A549 (cell line): ENCODE measurements at regions not wholly inside any gene's neighbourhood (a gene's known extent, or its start where the extent isn't known, plus 50 kb on each side); places are given as distances from the start of the nearest gene placed in this dataset.

Experiments
- ATOH8 ChIP-seq: fragments of 250-450 bp; sonication (Bioruptor Pico); IDR thresholded peaks from 2 replicates; pipeline ENCODE4 v1.5.0; 2020; ENCODE audit warnings: low read depth, mild to moderate bottlenecking, moderate library complexity
- CEBPB ChIP-seq, 2 experiments: fragments of >200 bp in 1 of 2; sonication (Bioruptor Twin) in 1 of 2; formaldehyde crosslinking in 1 of 2; IDR thresholded peaks; 2 replicates each; pipeline ENCODE4 v1.6.1; 2012 to 2016
- E2F6 ChIP-seq: IDR thresholded peaks from 2 replicates; pipeline ENCODE4 v1.6.1; 2012; ENCODE audit warnings: low read depth, borderline replicate concordance
- EHF ChIP-seq: fragments of 250-450 bp; sonication (Bioruptor Pico); IDR thresholded peaks from 2 replicates; pipeline ENCODE4 v1.5.0; 2020; ENCODE audit warnings: mild to moderate bottlenecking
- EHMT2 ChIP-seq: fragments of 200-600 bp; sonication (generic); IDR thresholded peaks from 2 replicates; pipeline ENCODE4 v1.6.1; 2016; ENCODE audit warnings: antibody characterized with exemption, low read depth, mild to moderate bottlenecking, moderate library complexity
- EP300 ChIP-seq, 2 experiments: fragments of >200 bp; sonication (Bioruptor Twin); formaldehyde crosslinking; IDR thresholded peaks; 2 replicates in 1 of 2; 3 replicates in 1 of 2; pipeline ENCODE4 v1.6.1; 2016 to 2017
- ESRRA ChIP-seq: fragments of 150-350 bp; IDR thresholded peaks from 2 replicates; pipeline ENCODE4 v1.6.1; 2014; ENCODE audit warnings: mild to moderate bottlenecking, low read length, borderline replicate concordance
- FOXS1 ChIP-seq: fragments of 250-450 bp; sonication (Bioruptor Pico); IDR thresholded peaks from 2 replicates; pipeline ENCODE4 v1.5.0; 2020; ENCODE audit warnings: mild to moderate bottlenecking, moderate library complexity
- HEYL ChIP-seq: fragments of 250-450 bp; sonication (Bioruptor Pico); IDR thresholded peaks from 2 replicates; pipeline ENCODE4 v1.8.0; 2021; ENCODE audit warnings: mild to moderate bottlenecking, moderate library complexity
- HOXA7 ChIP-seq: fragments of 250-450 bp; sonication (Bioruptor Pico); IDR thresholded peaks from 2 replicates; pipeline ENCODE4 v1.5.0; 2020; ENCODE audit warnings: mild to moderate bottlenecking, moderate library complexity
- HOXB13 ChIP-seq: fragments of 250-450 bp; sonication (Bioruptor Pico); IDR thresholded peaks from 2 replicates; pipeline ENCODE4 v1.5.0; 2020; ENCODE audit warnings: low read depth, mild to moderate bottlenecking, moderate library complexity
- JUN ChIP-seq, 2 experiments: fragments of >200 bp; sonication (Bioruptor Twin); formaldehyde crosslinking; IDR thresholded peaks; 2 replicates in 1 of 2; 3 replicates in 1 of 2; pipeline ENCODE4 v1.6.1; 2016 to 2017
- JUNB ChIP-seq: fragments of >200 bp; sonication (Bioruptor Twin); formaldehyde crosslinking; IDR thresholded peaks from 2 replicates; pipeline ENCODE4 v1.6.1; 2016
- KDM1A ChIP-seq: fragments of 200-600 bp; sonication (generic); IDR thresholded peaks from 2 replicates; pipeline ENCODE4 v1.6.1; 2016; ENCODE audit warnings: low read depth, mild to moderate bottlenecking
- PHF8 ChIP-seq: fragments of 200-600 bp; sonication (generic); IDR thresholded peaks from 2 replicates; pipeline ENCODE4 v1.6.1; 2016; ENCODE audit warnings: low read depth, mild to moderate bottlenecking, antibody characterized with exemption, moderate library complexity, borderline replicate concordance
- RAD21 ChIP-seq, 2 experiments: fragments of >200 bp in 1 of 2; sonication (Bioruptor Twin) in 1 of 2; formaldehyde crosslinking in 1 of 2; IDR thresholded peaks in 1 of 2; conservative IDR thresholded peaks in 1 of 2; 2 replicates in 1 of 2; 3 replicates in 1 of 2; pipeline ENCODE4 v1.6.1; 2012 to 2018; ENCODE audit warnings: inconsistent platforms in 1 of 2
- RARB ChIP-seq: fragments of 250-450 bp; sonication (Bioruptor Pico); IDR thresholded peaks from 2 replicates; pipeline ENCODE4 v1.8.0; 2021; ENCODE audit warnings: mild to moderate bottlenecking, moderate library complexity
- RCOR1 ChIP-seq: fragments of 150-350 bp; IDR thresholded peaks from 2 replicates; pipeline ENCODE4 v1.6.1; 2014; ENCODE audit warnings: antibody characterized with exemption, low read length, low read depth
- REST ChIP-seq: fragments of 200-600 bp; sonication (generic); IDR thresholded peaks from 2 replicates; pipeline ENCODE4 v1.6.1; 2016; ENCODE audit warnings: antibody characterized with exemption, mild to moderate bottlenecking, moderate library complexity
- RNF2 ChIP-seq: fragments of 200-600 bp; sonication (generic); IDR thresholded peaks from 2 replicates; pipeline ENCODE4 v1.6.1; 2016; ENCODE audit warnings: low read depth, mild to moderate bottlenecking, antibody characterized with exemption, moderate library complexity, borderline replicate concordance
- SMC3 ChIP-seq: fragments of >200 bp; sonication (Bioruptor Twin); formaldehyde crosslinking; IDR thresholded peaks from 3 replicates; pipeline ENCODE4 v1.6.1; 2018; ENCODE audit warnings: inconsistent platforms
- SREBF2 ChIP-seq: fragments of 450-650 bp; IDR thresholded peaks from 2 replicates; pipeline ENCODE4 v1.6.1; 2014; ENCODE audit warnings: mild to moderate bottlenecking, moderate library complexity
- TFCP2L1 ChIP-seq: fragments of 250-450 bp; sonication (Bioruptor Pico); IDR thresholded peaks from 2 replicates; pipeline ENCODE4 v1.5.0; 2021; ENCODE audit warnings: mild to moderate bottlenecking
- ZNF302 ChIP-seq: fragments of 250-450 bp; sonication (Bioruptor Pico); IDR thresholded peaks from 2 replicates; pipeline ENCODE4 v1.9.0; 2021; ENCODE audit warnings: inconsistent platforms, mild to moderate bottlenecking, moderate library complexity
- TF ChIP-seq, protein P1 (sequence below): fragments of 150-350 bp; IDR thresholded peaks from 2 replicates; pipeline ENCODE4 v1.6.1; 2014; ENCODE audit warnings: low read depth, mild to moderate bottlenecking, low read length
- TF ChIP-seq, protein P2 (sequence below): fragments of >200 bp; sonication (Bioruptor Twin); formaldehyde crosslinking; IDR thresholded peaks from 3 replicates; pipeline ENCODE4 v1.5.1; 2016
- TF ChIP-seq, protein P3 (sequence below): fragments of >200 bp; sonication (Bioruptor Twin); formaldehyde crosslinking; IDR thresholded peaks from 3 replicates; pipeline ENCODE4 v1.6.1; 2016
- TF ChIP-seq, protein P4 (sequence below): fragments of 450-650 bp; IDR thresholded peaks from 2 replicates; pipeline ENCODE4 v1.6.1; 2014; ENCODE audit warnings: antibody characterized with exemption
- TF ChIP-seq, protein P5 (sequence below): IDR thresholded peaks from 2 replicates; pipeline ENCODE4 v1.6.1; 2012

DNA sequence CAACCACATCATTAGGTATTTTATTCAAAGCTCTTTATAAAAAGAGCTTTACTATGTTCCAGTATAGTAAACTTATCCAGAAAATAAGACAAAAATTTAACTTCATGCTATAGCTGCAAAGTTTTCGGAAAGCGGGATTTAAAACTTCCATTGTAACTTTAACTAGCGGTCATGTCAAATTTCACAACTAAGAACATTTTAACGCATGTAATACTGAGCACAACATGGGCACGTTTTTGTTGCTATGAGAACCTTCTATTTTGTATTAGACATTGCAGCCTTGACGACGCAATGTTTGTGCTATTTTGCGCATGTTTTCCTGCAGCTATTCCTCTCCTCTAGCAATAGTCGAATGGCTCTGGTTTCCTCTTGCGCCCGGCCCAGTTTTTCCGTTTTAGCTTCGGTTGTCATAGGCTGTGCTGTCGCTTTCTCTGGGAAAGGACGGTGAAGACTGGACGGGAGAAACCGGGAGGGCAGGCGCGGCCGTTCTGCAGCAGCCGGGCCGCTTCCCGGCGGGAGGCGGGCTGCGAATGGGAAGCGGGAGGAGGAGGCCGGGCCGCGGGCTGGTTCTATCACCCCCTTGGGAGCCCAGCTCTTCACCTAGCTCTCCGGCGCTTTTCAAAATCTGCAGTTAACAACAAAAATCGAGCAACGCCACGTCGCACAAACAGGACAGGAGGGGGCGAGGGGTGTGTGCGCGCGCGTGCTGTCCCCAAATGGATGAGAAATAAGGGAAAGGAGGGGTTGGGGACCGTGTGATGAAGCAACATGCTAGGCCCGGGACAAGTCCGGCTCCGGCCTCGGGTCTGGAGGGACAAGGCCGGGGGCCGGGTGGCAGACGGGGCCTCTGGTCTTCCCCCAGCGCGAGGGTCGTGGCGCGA lies 105.3 kb upstream of the HNRNPU start (continued):
- TF ChIP-seq PHF8 (peak; percentile 74), EHF (CRISPR knock-in tag) (no peak; the same call in 1 of the 2 replicates), HOXB13 (CRISPR knock-in tag) (no peak), TFCP2L1 (CRISPR knock-in tag) (peak; percentile 61; the same call in 1 of the 2 replicates), ESRRA (no peak), REST (no peak), RARB (no peak), JUN (IDR thresholded peaks at IDR 0.05) (peak in 1 of 2 experiments; percentile 62; a peak in 3 of 5 replicates), ATOH8 (CRISPR knock-in tag) (no peak), RCOR1 (no peak), RNF2 (no peak), E2F6 (peak; percentile 58; the same call in 1 of the 2 replicates), SMC3 (no peak; the same call in 2 of the 3 replicates), CEBPB (IDR thresholded peaks at IDR 0.05) (peak; percentile 50 to 87; a peak in 3 of 4 replicates), ZNF302 (CRISPR knock-in tag) (no peak), EP300 (IDR thresholded peaks at IDR 0.05) (0 out of 5 replicates have a peak, but pooled peaks of 1 of the 2 experiments have one; percentile 22), KDM1A (no peak), HEYL (no peak), HOXA7 (0 out of 2 replicates have a peak, but pooled peaks have one; percentile 57), RAD21 (conservative IDR thresholded peaks at IDR 0.05 in 1 of 2, IDR thresholded peaks at IDR 0.05 in 1 of 2) (no peak; a peak in 1 of 5 replicates), JUNB (no peak), FOXS1 (CRISPR knock-in tag) (no peak), EHMT2 (no peak), SREBF2 (no peak)
- TF ChIP-seq, protein P1, sequence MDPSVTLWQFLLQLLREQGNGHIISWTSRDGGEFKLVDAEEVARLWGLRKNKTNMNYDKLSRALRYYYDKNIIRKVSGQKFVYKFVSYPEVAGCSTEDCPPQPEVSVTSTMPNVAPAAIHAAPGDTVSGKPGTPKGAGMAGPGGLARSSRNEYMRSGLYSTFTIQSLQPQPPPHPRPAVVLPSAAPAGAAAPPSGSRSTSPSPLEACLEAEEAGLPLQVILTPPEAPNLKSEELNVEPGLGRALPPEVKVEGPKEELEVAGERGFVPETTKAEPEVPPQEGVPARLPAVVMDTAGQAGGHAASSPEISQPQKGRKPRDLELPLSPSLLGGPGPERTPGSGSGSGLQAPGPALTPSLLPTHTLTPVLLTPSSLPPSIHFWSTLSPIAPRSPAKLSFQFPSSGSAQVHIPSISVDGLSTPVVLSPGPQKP, result no peak
- TF ChIP-seq, protein P2, sequence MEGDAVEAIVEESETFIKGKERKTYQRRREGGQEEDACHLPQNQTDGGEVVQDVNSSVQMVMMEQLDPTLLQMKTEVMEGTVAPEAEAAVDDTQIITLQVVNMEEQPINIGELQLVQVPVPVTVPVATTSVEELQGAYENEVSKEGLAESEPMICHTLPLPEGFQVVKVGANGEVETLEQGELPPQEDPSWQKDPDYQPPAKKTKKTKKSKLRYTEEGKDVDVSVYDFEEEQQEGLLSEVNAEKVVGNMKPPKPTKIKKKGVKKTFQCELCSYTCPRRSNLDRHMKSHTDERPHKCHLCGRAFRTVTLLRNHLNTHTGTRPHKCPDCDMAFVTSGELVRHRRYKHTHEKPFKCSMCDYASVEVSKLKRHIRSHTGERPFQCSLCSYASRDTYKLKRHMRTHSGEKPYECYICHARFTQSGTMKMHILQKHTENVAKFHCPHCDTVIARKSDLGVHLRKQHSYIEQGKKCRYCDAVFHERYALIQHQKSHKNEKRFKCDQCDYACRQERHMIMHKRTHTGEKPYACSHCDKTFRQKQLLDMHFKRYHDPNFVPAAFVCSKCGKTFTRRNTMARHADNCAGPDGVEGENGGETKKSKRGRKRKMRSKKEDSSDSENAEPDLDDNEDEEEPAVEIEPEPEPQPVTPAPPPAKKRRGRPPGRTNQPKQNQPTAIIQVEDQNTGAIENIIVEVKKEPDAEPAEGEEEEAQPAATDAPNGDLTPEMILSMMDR, result no peak
- TF ChIP-seq, protein P3, sequence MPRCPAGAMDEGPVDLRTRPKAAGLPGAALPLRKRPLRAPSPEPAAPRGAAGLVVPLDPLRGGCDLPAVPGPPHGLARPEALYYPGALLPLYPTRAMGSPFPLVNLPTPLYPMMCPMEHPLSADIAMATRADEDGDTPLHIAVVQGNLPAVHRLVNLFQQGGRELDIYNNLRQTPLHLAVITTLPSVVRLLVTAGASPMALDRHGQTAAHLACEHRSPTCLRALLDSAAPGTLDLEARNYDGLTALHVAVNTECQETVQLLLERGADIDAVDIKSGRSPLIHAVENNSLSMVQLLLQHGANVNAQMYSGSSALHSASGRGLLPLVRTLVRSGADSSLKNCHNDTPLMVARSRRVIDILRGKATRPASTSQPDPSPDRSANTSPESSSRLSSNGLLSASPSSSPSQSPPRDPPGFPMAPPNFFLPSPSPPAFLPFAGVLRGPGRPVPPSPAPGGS, result peak; percentile 10; the same call in 1 of the 3 replicates
- TF ChIP-seq, protein P4, sequence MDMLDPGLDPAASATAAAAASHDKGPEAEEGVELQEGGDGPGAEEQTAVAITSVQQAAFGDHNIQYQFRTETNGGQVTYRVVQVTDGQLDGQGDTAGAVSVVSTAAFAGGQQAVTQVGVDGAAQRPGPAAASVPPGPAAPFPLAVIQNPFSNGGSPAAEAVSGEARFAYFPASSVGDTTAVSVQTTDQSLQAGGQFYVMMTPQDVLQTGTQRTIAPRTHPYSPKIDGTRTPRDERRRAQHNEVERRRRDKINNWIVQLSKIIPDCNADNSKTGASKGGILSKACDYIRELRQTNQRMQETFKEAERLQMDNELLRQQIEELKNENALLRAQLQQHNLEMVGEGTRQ, result no peak
- TF ChIP-seq, protein P5, sequence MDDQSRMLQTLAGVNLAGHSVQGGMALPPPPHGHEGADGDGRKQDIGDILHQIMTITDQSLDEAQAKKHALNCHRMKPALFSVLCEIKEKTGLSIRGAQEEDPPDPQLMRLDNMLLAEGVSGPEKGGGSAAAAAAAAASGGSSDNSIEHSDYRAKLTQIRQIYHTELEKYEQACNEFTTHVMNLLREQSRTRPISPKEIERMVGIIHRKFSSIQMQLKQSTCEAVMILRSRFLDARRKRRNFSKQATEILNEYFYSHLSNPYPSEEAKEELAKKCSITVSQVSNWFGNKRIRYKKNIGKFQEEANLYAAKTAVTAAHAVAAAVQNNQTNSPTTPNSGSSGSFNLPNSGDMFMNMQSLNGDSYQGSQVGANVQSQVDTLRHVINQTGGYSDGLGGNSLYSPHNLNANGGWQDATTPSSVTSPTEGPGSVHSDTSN, result no peak
